OCI-LY3 (cell line): ENCODE measurements at regions not wholly inside any gene's neighbourhood (a gene's known extent, or its start where the extent isn't known, plus 50 kb on each side); places are given as distances from the start of the nearest gene placed in this dataset.

Source experiments
- H2AFZ ChIP-seq: fragments of 200-600, 300-600 bp; shearing (Covaris generic); 2 replicates; pipeline ENCODE4 v1.6.0; 2014; ENCODE audit warnings: antibody characterized with exemption, low read depth, low read length
- H3K27ac ChIP-seq: fragments of 200-600, 300-600 bp; sonication (generic); 2 replicates; pipeline ENCODE4 v1.5.1; 2014; ENCODE audit warnings: mild to moderate bottlenecking, low read length, moderate library complexity, mixed read lengths
- H3K27me3 ChIP-seq: fragments of 200-600, 300-600 bp; sonication (generic); 2 replicates; pipeline ENCODE4 v1.6.1; 2014; ENCODE audit warnings: low read depth, low read length, mixed read lengths
- H3K36me3 ChIP-seq: fragments of 200-600, 300-600 bp; sonication (generic); replicated peaks from 2 replicates; pipeline ENCODE3; 2014; ENCODE audit warnings: low read depth, low read length, mixed read lengths
- H3K4me1 ChIP-seq: fragments of 300-600, 200-600 bp; sonication (generic); 2 replicates; pipeline ENCODE4 v1.6.1; 2014; ENCODE audit warnings: low read length, mixed read lengths
- H3K4me2 ChIP-seq: fragments of 200-600, 300-600 bp; sonication (generic); 2 replicates; pipeline ENCODE4 v1.6.1; 2014; ENCODE audit warnings: low read length, mixed read lengths
- H3K4me3 ChIP-seq: fragments of 300-600, 200-600 bp; sonication (generic); 2 replicates; pipeline ENCODE4 v1.5.1; 2014; ENCODE audit warnings: antibody characterized with exemption, mild to moderate bottlenecking, low read length, moderate library complexity
- H3K79me2 ChIP-seq: fragments of 300-600, 200-600 bp; shearing (Covaris generic); 2 replicates; pipeline ENCODE4 v1.6.1; 2014; ENCODE audit warnings: mild to moderate bottlenecking, low read length, mixed read lengths
- H3K9ac ChIP-seq: fragments of 300-600, 200-600 bp; shearing (Covaris generic); 2 replicates; pipeline ENCODE4 v1.6.0; 2014; ENCODE audit warnings: mild to moderate bottlenecking, low read length, moderate library complexity
- H3K9me3 ChIP-seq: fragments of 200-600, 300-600 bp; shearing (Covaris generic); 2 replicates; pipeline ENCODE4 v1.6.1; 2014; ENCODE audit warnings: low read length, mixed read lengths; ENCODE audit not compliant: insufficient read depth
- H4K20me1 ChIP-seq: fragments of 200-600, 300-600 bp; sonication (generic); 2 replicates; pipeline ENCODE4 v1.6.1; 2016; ENCODE audit warnings: low read length, mixed read lengths; ENCODE audit not compliant: insufficient read depth
- CTCF ChIP-seq: fragments of 200-600, 300-600 bp; sonication (generic); IDR thresholded peaks from 2 replicates; pipeline ENCODE4 v1.5.1; 2014; ENCODE audit warnings: antibody characterized with exemption, low read length, low read depth
- EZH2phosphoT487 ChIP-seq: fragments of 200-600 bp; shearing (Covaris generic); IDR thresholded peaks from 2 replicates; pipeline ENCODE4 v1.6.1; 2018; ENCODE audit warnings: antibody characterized with exemption, mixed run types, low read depth

- Histone ChIP-seq H3K9me3 (no peaks in the 10 kb centered on the region), H3K4me3 (no peak overlapping the region), H3K27me3 (no peaks in the 10 kb centered on the region), H2AFZ (no peak overlapping the region), H3K79me2 (no peaks in the 10 kb centered on the region), H4K20me1 (no peaks in the 10 kb centered on the region), H3K4me2 (no peak overlapping the region), H3K9ac (no peak overlapping the region), H3K27ac (no peak overlapping the region), H3K36me3 (no peaks in the 10 kb centered on the region), H3K4me1 (no peaks in the 10 kb centered on the region)
- TF ChIP-seq CTCF, result no peak
Observed at GRCh38 chr12:93020631-93021597, 91.8 kb upstream of the EEA1 start.

GRCh38 chr12:93022603-93023340 lies 93.7 kb upstream of the EEA1 start:
- no peak for TF ChIP-seq CTCF
- no peak for TF ChIP-seq EZH2phosphoT487
- no peaks in the 10 kb centered on the region for H3K36me3 ChIP-seq
- H3K79me2 ChIP-seq, result no peaks in the 10 kb centered on the region
- H2AFZ ChIP-seq, result no peak overlapping the region
- no peak overlapping the region for H3K4me3 ChIP-seq
- H4K20me1 ChIP-seq, result no peaks in the 10 kb centered on the region
- H3K27ac ChIP-seq, result no peak overlapping the region
- H3K4me1 ChIP-seq, result no peaks in the 10 kb centered on the region
- no peak overlapping the region for H3K4me2 ChIP-seq
- H3K27me3 ChIP-seq, result peaks cover 10% of the 10 kb centered on the region
- H3K9ac ChIP-seq, result no peak overlapping the region
- no peaks in the 10 kb centered on the region for H3K9me3 ChIP-seq

GRCh38 chr12:93025145-93026103 lies 96.3 kb upstream of the EEA1 start:
- TF ChIP-seq EZH2phosphoT487 (no peak), CTCF (peak; percentile 79)
- Histone ChIP-seq H3K36me3 (no peaks in the 10 kb centered on the region), H3K4me2 (no peak overlapping the region), H3K9ac (no peak overlapping the region), H2AFZ (no peak overlapping the region), H3K4me3 (no peak overlapping the region), H3K27ac (no peak overlapping the region), H4K20me1 (no peaks in the 10 kb centered on the region), H3K27me3 (peaks cover 19% of the 10 kb centered on the region), H3K4me1 (no peaks in the 10 kb centered on the region), H3K9me3 (no peaks in the 10 kb centered on the region), H3K79me2 (no peaks in the 10 kb centered on the region)
